Liver (tissue), 8 donors: ENCODE measurements at regions not wholly inside any gene's neighbourhood (a gene's known extent, or its start where the extent isn't known, plus 50 kb on each side); places are given as distances from the start of the nearest gene placed in this dataset. TPM values are rescaled to one million over a fixed set of nuclear protein-coding genes. Genes with fewer than 3 reads are reported as not detected.

Experiments
- DNase-seq: peaks from one replicate; pipeline ENCODE4 v3.0.0-alpha.2; 2017; ENCODE audit warnings: low spot score
- H3K27ac ChIP-seq, 2 donors: one replicate each; pipeline ENCODE4 v1.7.0; 2013; ENCODE audit warnings: inconsistent platforms in 2 of 2, low read length in 2 of 2, control low read depth in 1 of 2, low read depth in 1 of 2, mild to moderate bottlenecking in 1 of 2
- H3K27me3 ChIP-seq, 4 donors: one replicate each; pipeline versions ENCODE4 v1.6.1 to v1.7.0; 2013; ENCODE audit warnings: low read length in 3 of 4, inconsistent platforms in 1 of 4, mild to moderate bottlenecking in 1 of 4, moderate library complexity in 1 of 4; ENCODE audit not compliant: control insufficient read depth in 4 of 4, insufficient read depth in 4 of 4
- H3K36me3 ChIP-seq, 4 donors: one replicate each; pipeline versions ENCODE4 v1.6.1 to v1.7.0; 2013; ENCODE audit warnings: low read length in 3 of 4, mild to moderate bottlenecking in 3 of 4, low read depth in 1 of 4, moderate library complexity in 1 of 4; ENCODE audit not compliant: control insufficient read depth in 4 of 4, insufficient read depth in 3 of 4
- H3K4me1 ChIP-seq, 4 donors: one replicate each; pipeline versions ENCODE4 v1.6.1 to v1.7.0; 2013; ENCODE audit warnings: low read length in 3 of 4, mild to moderate bottlenecking in 3 of 4, moderate library complexity in 1 of 4; ENCODE audit not compliant: control insufficient read depth in 4 of 4, insufficient read depth in 4 of 4
- H3K4me3 ChIP-seq, 3 donors: one replicate each; pipeline versions ENCODE4 v1.6.1 to v1.7.0; 2013; ENCODE audit warnings: low read length in 3 of 3, control low read depth in 1 of 3, low read depth in 1 of 3, mild to moderate bottlenecking in 1 of 3
- H3K9ac ChIP-seq, 2 donors: one replicate each; pipeline ENCODE4 v1.7.0; 2013; ENCODE audit warnings: low read length in 2 of 2, mild to moderate bottlenecking in 2 of 2, moderate library complexity in 2 of 2, control low read depth in 1 of 2, low read depth in 1 of 2
- H3K9me3 ChIP-seq, 4 donors: one replicate each; pipeline versions ENCODE4 v1.6.1 to v1.7.0; 2013; ENCODE audit warnings: low read length in 3 of 4; ENCODE audit not compliant: control insufficient read depth in 4 of 4
- ATF3 ChIP-seq: IDR thresholded peaks from 2 replicates; pipeline ENCODE4 v1.6.1; 2016; ENCODE audit warnings: antibody characterized with exemption
- FOXA1 ChIP-seq: IDR thresholded peaks from 2 replicates; pipeline ENCODE4 v1.6.1; 2016; ENCODE audit warnings: antibody characterized with exemption
- GABPA ChIP-seq, 2 donors: IDR thresholded peaks in 1 of 2; conservative IDR thresholded peaks in 1 of 2; 2 replicates each; pipeline ENCODE4 v1.6.1; 2016; ENCODE audit warnings: antibody characterized with exemption in 2 of 2, mild to moderate bottlenecking in 1 of 2, moderate library complexity in 1 of 2
- HNF4G ChIP-seq: IDR thresholded peaks from 2 replicates; pipeline ENCODE4 v1.6.1; 2016; ENCODE audit warnings: antibody characterized with exemption
- JUND ChIP-seq, 2 donors: IDR thresholded peaks; 2 replicates each; pipeline ENCODE4 v1.6.1; 2016; ENCODE audit warnings: antibody characterized with exemption in 2 of 2
- SP1 ChIP-seq: IDR thresholded peaks from 2 replicates; pipeline ENCODE4 v1.6.1; 2018; ENCODE audit warnings: antibody characterized with exemption, mild to moderate bottlenecking
- TAF1 ChIP-seq: conservative IDR thresholded peaks from 2 replicates; pipeline ENCODE4 v1.6.1; 2016; ENCODE audit warnings: antibody characterized with exemption, mild to moderate bottlenecking
- YY1 ChIP-seq: IDR thresholded peaks from 2 replicates; pipeline ENCODE4 v1.6.1; 2016; ENCODE audit warnings: antibody characterized with exemption, mild to moderate bottlenecking
- ZBTB33 ChIP-seq: IDR thresholded peaks from 2 replicates; pipeline ENCODE4 v1.6.1; 2016; ENCODE audit warnings: antibody characterized with exemption
- WGBS: extraction: QIAGEN DNeasy Blood & Tissue Kit; methylation state at CpG from one replicate; pipeline ENCODE4 v1.1.7; 2013; 5-methylcytosine and 5-hydroxymethylcytosine counted together
- small RNA-seq: library from RNA; depleted of rRNA; stranded (forward); fragments of <200 nt; gene quantifications from one replicate; pipeline ENCODE3, GENCODE V24; 2014
- donor health status: healthy.
- donor health status: healthy.
- donor health status: healthy.
- donor health status: healthy.

- Histone ChIP-seq H3K36me3 (no peaks in the 10 kb centered on the region), H3K4me3 (no peak overlapping the region), H3K27me3 (no peaks in the 10 kb centered on the region), H3K9me3 (no peaks in the 10 kb centered on the region), H3K27ac (no peak overlapping the region), H3K4me1 (no peaks in the 10 kb centered on the region), H3K9ac (no peak overlapping the region)
- TF ChIP-seq JUND (IDR thresholded peaks at IDR 0.05) (no peak), FOXA1 (no peak), TAF1 (no peak), GABPA (IDR thresholded peaks at IDR 0.05 in 1 of 2, conservative IDR thresholded peaks at IDR 0.05 in 1 of 2) (no peak), ATF3 (no peak), ZBTB33 (no peak), SP1 (no peak), HNF4G (no peak), YY1 (no peak)
- no peak for DNase-seq
- 76% methylated on average over 10 of the region's 10 CpGs for WGBS
Observed at GRCh38 chr14:92266216-92266615, 56.7 kb upstream of the SLC24A4 start.

Small RNA genes lying in the stretch of these regions (small RNA-seq; reads per million reads assigned to genes)
- gene RNU6-366P, result not detected
